DMS114 treated with DMSO at 0.1 percent for 48 hours (cell line): ENCODE measurements at regions not wholly inside any gene's neighbourhood (a gene's known extent, or its start where the extent isn't known, plus 50 kb on each side); places are given as distances from the start of the nearest gene placed in this dataset.

Source experiments
- DNase-seq: peaks from one replicate; lab custom pipeline; 2025; ENCODE audit not compliant: unreplicated experiment; lab: John Stamatoyannopoulos, UW

DNA sequence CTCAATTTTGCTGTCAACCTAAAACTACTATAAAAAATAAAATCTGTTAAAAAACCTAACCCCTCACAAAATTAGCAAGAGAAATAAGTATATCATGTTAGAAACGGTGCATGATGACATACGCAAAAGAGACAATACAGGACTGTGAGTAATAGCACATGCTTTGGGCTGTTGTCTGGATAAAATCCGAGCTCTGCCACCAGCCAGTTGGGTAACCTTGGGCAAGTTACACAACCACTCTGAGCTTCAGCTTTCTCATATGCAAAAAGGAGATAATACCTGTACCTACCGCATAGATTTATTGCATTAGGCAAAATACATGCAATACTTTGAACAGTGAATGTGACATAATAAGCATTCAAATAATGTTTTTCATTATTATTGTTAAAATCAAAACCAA lies 481.7 kb downstream of the TLE1 start:
- DNase-seq: no peak

DNA sequence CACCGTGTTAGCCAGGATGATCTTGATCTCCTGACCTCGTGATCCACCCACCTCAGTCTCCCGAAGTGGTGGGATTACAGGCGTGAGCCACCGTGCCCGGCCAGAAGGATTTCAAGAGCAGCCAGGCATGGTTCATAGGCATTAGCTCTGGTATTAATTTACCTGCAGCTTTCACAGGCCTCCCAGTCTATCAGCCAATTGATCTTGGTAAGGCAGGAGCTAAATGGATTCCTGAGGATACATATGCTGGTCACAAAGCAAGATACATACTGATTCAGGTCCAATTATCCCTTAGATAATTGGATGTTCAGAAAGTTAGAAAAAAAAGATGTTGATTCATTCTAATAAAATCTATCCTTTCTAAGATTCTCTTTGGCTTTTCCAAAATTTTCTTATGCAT lies 487.1 kb downstream of the TLE1 start:
- no peak for DNase-seq

DNA sequence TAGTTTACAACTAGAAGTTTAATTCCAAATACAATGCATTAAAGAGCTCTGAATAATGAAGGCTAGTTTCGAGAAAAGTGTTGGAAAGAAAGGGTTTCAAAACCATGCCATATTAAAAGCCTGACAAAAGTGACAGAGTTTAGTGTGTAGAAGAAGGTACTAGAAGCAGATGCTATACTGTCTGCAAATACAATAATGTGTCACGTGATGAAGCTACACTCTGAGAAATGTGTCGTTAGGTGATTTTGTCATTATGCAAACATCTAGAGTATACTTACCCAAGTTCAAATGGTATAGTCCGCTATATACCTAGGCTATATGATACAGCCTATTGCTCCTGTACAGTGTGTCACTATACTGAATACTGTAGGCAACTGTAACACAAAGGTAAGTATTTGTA lies 494.1 kb downstream of the TLE1 start:
- DNase-seq: no peak

DNA sequence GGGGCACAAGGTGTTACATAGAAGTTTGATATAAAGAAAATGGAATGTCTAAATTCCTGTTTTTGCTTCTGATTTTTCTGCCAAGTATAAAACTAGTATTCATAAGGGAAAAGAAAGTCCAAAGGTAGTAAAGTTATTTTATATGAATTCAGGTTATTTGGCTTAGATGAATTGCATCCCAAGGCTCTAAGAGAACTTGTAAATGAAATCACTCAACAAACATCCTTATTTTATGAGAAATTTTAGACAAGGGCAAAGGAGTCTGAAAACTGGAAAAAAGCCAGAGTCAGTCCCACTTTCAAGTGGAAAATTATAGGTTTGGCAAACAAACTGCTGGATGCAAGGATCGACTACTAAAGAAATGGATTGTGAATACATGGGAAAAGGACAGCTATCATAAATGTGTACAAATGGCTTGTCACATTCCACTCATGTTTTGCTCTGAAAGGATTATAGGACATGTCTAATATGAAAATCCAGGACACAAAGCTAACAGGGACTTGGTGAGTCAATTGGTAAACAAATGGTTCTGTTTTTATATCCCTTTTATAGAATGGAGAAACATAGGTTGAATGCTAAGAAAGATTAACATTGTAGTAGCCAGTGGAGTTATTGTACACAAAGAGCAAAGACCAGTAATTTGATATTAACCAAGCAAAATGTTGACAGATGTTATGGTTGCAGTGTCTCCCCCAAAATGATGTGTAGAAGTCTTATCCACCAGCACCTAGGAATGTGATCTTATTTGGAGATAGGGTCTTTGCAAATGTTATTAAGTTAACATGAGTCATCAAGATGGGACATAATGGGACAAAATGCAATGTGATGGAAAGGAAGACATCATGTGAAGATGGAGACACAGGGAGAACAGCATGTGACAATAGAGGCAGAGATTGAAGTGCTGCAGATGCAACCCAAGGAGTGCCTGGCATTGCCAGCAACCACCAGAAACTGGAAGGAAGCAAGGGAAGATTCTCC lies 495.7 kb downstream of the TLE1 start:
- no peak for DNase-seq

DNA sequence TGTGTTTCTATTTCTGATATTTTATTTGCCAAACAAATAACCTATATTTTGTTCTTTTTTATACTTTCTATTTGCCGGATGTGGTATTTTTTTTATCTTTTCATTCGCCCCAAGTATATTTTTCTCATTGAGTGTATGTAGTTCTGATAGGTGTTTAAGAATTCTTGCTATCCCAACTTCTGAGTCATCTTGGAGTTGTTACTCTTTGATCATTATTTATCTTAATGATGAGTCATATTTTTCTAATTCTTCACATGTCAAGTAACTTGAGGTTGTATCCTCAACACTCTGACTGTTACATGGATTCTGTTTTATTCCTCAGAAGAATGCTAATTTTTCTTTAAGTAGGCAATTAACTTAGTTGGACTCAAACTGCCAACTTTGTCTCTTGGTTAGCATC lies 498.1 kb downstream of the TLE1 start:
- DNase-seq: no peak

DNA sequence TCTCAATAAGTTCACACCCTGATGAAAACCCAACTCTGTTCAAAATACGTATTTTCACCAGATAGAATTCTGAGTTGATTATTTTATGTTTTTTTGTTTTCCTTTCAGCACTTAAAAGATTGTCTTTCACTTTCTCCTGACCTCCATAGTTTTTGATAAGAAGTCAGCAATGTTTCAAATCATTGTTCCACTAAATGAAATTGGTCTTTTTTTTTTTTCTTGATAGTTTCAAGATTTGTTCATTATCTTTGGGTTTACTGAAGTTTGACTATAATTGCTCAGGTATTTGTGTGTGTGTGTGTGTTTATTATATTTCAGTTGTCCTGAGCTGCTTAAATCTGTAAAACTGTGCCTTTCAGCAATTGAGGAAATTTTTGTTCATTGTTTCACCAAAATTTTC lies 498.7 kb downstream of the TLE1 start:
- no peak for DNase-seq

DNA sequence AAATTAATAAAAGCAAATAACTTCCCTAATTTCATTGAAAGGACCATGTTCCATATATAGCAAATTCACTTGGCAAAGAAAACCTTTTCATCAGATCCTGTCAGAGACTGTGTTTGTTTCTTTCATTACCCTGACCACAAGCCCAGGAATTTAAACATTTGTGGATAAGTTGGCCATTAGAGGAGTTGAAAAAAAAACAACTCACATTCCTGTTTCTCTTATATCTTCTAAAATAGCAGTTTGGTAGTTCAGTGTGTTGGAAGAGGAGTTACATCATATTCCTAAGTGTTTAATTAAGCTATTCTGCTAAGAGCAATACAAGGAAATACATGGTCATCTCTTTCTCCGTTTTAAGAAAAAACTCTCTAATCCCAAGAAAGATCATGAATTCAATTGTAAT lies 505.6 kb downstream of the TLE1 start:
- no peak for DNase-seq

DNA sequence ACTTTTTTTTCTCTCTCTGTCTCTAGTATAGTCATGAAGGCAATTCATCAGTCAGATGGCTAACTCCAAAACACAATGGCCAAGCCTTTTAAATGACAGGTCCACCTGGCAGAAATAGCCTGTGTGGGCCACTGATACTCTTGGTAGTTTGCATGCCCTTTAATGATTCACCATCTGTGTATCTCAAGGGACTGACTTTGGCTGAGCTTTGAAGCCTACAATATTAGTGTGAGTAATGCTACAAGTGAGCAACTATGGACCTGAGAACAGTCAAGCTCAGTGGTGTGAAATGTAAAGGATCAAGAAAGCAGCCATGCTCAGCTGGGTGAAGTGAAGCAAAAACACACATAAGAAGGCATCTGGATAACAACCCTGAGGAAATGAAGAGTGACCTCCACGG lies 506.9 kb downstream of the TLE1 start:
- DNase-seq: no peak

DNA sequence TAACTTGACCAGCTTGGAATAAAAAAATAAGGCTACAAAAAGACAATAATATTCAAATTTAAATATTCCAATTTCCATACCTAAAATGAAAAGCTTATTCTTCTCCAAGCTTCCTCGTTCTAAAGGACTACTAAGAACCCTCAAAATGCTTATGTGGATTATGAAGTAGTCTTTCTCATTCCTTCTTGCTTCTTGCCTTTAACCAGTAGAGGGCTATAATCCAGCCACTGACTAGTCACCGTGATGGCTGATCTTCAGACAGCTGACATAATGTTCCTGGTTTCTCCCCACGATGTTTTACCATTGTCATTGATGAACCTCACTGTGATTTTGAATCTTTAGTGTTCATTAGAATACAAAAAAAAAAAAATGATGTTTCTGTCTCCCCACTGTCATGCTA lies 515.3 kb downstream of the TLE1 start:
- no peak for DNase-seq

DNA sequence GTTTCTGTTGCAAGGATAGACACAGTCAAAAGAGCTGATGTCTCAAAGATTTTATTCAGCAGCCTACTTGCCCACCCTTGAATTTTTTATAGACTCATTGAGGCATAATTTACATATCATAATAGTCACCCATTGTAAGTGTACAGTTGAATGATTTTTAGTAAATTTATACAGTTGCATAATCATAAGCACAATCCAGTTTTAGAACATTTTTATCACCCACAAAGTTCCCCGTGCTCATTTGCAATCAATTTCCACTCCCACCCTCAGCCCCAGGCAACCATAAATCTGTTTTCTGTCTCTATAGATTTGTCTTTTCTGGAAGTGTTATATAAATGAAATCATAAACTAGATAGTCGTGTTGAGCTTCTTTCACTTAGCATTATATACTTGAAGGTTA lies 517.7 kb downstream of the TLE1 start:
- no peak for DNase-seq

DNA sequence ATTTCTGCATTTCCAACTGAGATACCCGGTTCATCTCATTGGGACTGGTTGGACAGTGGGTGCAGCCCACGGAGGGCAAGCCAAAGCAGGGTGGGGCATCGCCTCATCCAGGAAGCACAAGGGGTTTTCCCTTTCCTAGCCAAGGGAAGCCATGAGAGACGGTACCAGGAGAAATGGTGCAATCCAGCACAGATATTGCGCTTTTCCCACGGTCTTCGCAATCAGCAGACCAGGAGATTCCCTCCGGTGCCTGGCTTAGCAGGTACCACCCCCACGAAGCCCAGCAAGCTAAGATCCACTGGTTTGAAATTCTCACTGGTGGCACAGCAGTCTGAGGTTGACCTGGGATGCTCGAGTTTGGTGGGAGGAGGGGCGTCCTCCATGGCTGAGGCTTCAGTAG lies 527.0 kb downstream of the TLE1 start:
- no peak for DNase-seq

DNA sequence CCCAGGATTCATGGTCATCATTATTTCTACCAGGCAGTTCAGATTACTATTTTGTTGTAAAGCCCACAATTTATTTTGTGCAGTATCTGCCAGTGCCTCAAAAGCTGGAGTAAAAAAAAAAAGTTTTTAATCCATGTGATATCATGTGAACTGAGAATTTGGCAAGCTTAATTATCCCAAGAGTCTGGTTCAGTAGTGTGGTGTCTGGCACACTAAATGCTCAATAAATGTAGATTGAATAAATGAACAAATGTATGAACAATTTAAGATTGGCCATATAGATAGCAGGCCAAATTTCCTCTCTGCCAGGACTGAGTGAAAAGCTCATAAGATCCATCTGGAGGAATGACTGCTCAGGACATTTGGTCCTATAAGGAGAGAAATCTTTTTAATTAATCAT lies 533.0 kb downstream of the TLE1 start:
- DNase-seq: no peak

DNA sequence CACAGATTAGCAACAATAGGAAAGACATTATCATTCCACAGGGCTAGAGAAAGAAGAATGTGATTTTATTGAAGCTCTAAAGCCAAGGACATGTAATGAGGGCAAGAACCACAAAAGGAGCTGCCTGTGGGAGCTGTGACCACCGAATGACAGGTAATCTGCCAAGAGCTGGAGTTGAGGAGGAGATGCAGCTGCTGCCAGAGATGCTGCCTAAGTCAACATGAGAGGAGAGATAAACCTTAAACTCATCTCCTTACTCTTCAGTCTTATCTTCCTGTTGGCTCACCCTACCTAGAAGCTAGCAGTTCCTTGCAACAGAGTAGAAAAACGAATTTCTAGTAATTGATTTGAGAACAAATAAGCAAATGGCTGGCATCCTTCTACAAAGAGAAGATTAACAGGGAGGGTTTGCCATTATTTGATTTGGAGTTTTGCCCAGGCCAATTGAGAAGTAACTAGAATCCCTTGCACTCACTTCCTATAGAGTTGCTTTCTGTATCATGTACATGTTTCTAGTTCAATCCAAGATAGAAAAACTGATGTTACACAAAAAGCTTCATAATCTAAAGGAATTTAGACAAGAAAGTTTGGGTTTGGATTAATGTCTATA lies 539.2 kb downstream of the TLE1 start:
- no peak for DNase-seq

DNA sequence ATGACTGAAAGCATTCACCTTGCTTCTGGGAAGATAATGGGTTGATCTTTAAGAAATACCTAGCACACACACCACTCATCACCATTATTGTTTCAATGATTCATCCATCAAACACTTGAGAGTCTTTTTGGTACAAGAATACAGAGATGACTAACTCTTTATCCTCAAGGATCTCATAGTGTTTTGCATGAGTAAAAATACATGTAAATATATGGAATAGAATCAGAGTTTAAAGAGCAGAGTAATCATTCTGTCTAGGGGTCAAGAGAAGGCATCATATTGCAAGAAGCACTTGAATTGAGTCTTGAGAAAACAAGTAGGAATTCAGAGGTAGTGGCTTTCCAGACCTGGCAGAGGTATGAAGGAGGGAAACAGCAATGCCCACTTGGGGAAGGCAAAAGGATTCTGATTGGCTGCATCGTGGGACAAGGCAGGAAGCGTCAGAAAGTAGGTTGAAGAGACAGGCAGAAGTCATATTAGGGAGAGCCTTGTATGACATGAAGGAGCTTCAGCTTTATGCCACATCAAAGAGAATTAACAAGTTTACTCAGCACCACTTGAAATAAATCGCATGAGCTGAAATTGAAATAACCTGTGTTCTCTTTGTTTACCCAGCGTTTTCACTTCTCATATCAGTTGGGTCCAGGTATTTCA lies 542.5 kb downstream of the TLE1 start:
- no peak for DNase-seq

DNA sequence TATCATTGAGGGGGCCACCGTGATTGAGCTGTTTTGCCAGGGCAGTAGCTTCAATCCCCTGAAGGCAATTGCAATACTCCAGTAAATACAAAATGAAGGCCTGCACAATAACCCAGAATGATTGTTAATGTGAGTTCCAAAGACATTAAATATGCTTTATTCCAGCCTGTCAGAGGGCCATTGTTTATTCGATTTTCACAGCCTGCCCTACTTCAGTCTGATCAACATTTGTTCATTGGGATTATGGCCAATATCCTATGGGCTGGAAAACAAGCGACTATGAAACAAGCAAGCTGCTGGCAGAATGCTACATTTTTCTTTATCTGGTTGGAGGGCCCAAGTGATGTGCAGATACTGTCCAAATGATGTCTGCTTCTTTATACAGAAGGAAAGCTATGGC lies 543.1 kb downstream of the TLE1 start:
- no peak for DNase-seq

DNA sequence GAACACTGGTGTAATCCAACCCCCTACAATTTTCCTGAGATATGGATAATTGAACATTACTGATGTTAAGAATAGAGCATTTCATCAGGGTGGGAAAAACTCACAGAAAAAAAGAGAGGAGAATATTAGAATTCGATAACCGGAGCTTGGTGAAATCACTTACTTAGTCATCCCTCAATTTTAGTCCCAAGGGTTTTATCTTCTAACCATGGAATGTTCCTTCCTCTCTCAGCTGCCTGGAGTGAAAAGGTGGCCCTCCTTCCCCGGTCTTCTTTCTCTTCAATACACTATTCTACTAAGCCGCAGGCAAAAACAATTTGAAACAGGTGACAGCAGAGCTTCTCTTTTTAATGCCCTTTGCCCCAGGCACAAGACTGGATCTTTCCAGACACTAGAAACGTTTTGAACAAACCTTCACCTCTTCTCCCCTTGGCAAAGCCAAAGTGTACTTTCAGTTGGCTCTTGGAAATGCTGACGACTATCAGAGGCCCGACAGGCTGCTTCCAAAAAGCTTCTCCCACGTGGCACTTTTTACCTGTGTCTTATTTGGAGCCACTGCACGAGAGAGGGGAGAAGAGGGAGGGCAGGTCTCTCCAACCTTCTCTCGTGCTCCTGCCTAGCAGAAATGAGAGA lies 543.9 kb downstream of the TLE1 start:
- no peak for DNase-seq

DNA sequence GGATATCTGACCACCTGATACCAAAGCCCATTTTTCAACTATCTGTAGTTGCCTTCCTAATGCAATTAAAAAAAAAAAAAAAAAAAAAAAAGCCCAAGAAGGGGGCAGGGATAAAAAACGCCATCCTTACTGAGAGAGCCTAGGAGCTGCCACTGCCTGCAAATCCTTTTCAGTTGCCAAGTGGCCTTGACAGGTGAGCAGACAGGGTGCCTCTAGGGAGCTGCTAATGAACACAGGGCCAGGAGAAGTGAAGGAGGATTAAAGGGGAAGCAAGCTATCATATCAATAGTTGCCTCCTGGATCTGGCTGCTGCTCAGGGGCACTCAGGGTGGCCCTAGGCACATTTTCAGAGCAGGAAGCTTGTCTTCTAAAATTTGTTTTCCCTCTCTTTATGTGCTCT lies 547.4 kb downstream of the TLE1 start:
- DNase-seq: no peak

DNA sequence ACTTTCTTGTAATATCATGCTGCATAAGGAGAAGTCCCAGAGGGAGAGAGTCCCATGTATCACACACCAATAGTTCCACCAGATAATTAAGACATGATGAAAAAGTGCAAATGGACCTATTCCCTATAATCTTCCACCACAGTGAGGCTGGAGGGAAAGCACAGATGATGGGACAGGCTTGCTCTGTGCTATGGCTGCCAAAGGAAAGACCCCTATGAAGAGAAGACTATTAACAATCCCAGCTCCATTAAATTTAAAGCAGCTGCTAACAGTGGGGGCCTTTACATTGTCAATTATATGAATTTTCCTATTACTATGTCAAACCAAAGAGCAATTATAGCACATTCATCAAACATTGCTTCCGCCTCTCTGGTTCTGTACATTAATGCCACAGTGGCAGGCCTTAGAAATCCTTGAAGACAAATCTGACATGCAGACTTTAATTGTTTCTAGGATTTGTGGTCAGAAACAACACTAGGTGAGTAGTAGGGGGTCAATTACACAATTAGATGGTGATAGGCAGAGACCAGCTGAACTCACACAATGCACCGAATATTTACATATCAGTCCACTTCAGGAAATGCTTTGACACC lies 551.3 kb downstream of the TLE1 start:
- no peak for DNase-seq

DNA sequence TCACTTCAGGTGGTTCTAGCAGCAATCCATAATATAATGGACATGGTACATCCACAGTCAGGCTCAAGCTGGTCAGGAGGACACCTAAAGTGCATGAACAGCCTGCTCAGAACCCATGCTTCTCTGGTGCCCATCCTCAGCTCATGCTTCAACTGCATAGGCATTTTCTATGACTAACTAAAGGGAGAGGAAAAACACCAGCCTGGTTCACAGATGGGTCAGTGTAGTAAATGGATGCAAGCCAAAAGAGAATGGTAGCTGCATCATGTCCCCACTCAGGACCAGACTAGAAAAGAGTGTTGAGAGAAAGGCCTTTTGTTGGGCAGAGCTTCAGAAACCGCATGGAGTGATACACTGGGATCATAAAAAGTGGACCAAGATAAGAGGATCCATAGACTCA lies 556.6 kb downstream of the TLE1 start:
- no peak for DNase-seq

DNA sequence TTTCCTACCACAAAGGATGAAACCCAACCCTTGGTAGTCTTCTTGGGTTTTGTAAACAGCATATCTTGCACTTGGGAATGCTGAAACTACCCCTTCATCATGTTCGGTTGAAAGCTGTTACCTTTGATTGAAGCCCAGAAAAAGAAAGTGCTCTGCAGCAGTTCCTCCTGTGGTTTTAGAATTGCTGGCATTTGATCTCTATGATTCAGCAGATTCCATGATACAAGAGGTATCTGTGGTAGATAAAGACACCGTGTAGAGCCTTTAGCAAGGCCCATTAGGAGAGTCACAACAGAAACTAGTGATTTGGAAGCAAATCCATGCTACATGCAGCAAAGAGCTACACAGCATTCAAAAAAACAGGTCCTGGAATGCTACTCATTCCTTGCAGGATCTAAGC lies 557.0 kb downstream of the TLE1 start:
- DNase-seq: no peak

DNA sequence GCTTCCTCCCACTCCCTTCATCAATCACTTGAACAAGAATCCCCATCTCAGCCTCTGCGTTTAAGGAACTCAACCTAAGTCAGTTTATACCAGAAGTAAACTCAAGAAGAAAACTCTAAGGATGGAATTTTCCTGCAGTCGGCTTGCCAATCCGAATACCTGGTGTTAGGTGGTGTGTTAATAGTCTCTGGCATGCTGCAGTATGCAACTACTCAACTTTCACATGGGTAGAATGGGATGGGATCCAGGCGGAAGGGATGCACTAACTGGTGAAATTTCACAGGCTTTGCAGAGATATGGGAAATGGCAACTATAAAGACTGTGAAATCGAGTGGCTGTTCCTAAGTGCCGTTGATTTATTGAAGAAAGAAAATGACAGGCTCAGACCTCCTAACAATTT lies 560.6 kb downstream of the TLE1 start:
- no peak for DNase-seq
